GM12878 (cell line): ENCODE measurements at regions not wholly inside any gene's neighbourhood (a gene's known extent, or its start where the extent isn't known, plus 50 kb on each side); places are given as distances from the start of the nearest gene placed in this dataset.

ENCODE experiments used
- ATAC-seq: fragments of 200-7000 bp; cut with Tn5 transposase; 3 replicates; pipeline ENCODE4 v1.9.1; 2020; ENCODE audit warnings: mild to moderate bottlenecking, moderate library complexity
- BruUV-seq: library from RNA; stranded (reverse); fragments of 400-500 nt; replicated peaks from 2 replicates; lab custom pipeline; 2021; lab: Mats Ljungman, UMichigan
- CTCF ChIA-PET: fragments of 300-600 bp; sonication (Branson Sonifier 250); formaldehyde crosslinking; extraction: SDS; loops from one replicate; lab custom pipeline; 2021; ENCODE audit warnings: inconsistent platforms; lab: Yijun Ruan, JAX
- POLR2A ChIA-PET: fragments of 350-600 bp; formaldehyde crosslinking; extraction: SDS; loops from one replicate; lab custom pipeline; 2021; ENCODE audit warnings: inconsistent platforms; lab: Charles Lee
- RAD21 ChIA-PET: fragments of 300-600 bp; sonication (Branson Sonifier 250); formaldehyde crosslinking; loops from one replicate; lab custom pipeline; 2023; ENCODE audit warnings: antibody characterized with exemption; ENCODE audit not compliant: unreplicated experiment; lab: Charles Lee
- SMC1A ChIA-PET: fragments of 300-600 bp; sonication (Branson Sonifier 250); formaldehyde crosslinking; loops from one replicate; lab custom pipeline; 2023; ENCODE audit not compliant: unreplicated experiment, uncharacterized antibody; lab: Charles Lee
- DNase-seq: peaks from one replicate; pipeline ENCODE4 v3.0.0-alpha.2; 2011; ENCODE audit warnings: low read depth, low spot score
- FAIRE-seq: peaks from 3 replicates; lab custom pipeline; 2011; peaks lifted over from hg19 to GRCh38; lab: Jason Lieb, UNC
- H2AFZ ChIP-seq: 2 replicates; pipeline ENCODE4 v1.6.0; 2011; ENCODE audit warnings: low read depth, low read length, control low read depth; ENCODE audit not compliant: control insufficient read depth
- H3K27ac ChIP-seq: 2 replicates; pipeline ENCODE4 v1.5.1; 2011; ENCODE audit warnings: control low read depth; ENCODE audit not compliant: control insufficient read depth, insufficient read depth
- H3K27me3 ChIP-seq, 2 experiments: replicated peaks in 1 of 2; 2 replicates each; pipeline versions ENCODE4 v1.6.0 to v1.6.1; 2011; ENCODE audit warnings: low read length in 1 of 2; ENCODE audit not compliant: control insufficient read depth in 2 of 2, insufficient read depth in 2 of 2
- H3K36me3 ChIP-seq, 2 experiments: 2 replicates each; pipeline ENCODE4 v1.5.1; 2011; ENCODE audit warnings: low read length in 1 of 2; ENCODE audit not compliant: control insufficient read depth in 2 of 2, insufficient read depth in 2 of 2
- H3K4me1 ChIP-seq: 2 replicates; pipeline ENCODE4 v1.6.1; 2011; ENCODE audit warnings: mild to moderate bottlenecking, low read length, moderate library complexity, mixed read lengths; ENCODE audit not compliant: control insufficient read depth, insufficient read depth
- H3K4me2 ChIP-seq: 2 replicates; pipeline ENCODE4 v1.6.0; 2011; ENCODE audit warnings: control low read depth; ENCODE audit not compliant: control insufficient read depth, insufficient read depth
- H3K4me3 ChIP-seq: fragments of 200-600 bp; sonication (generic); 2 replicates; pipeline ENCODE4 v1.5.1; 2016
- H3K79me2 ChIP-seq: 2 replicates; pipeline ENCODE4 v1.6.0; 2011; ENCODE audit warnings: low read length; ENCODE audit not compliant: control insufficient read depth, insufficient read depth
- H3K9ac ChIP-seq: 2 replicates; pipeline ENCODE4 v1.8.0; 2011; ENCODE audit warnings: low read length, control low read depth, mixed read lengths; ENCODE audit not compliant: control insufficient read depth, insufficient read depth
- H3K9me3 ChIP-seq: replicated peaks from 3 replicates; pipeline ENCODE4 v1.5.1; 2011; ENCODE audit warnings: mild to moderate bottlenecking, low read length; ENCODE audit not compliant: control insufficient read depth, insufficient read depth
- H4K20me1 ChIP-seq: 2 replicates; pipeline ENCODE4 v1.6.0; 2011; ENCODE audit not compliant: control insufficient read depth, insufficient read depth
- BACH1 ChIP-seq: fragments of 450-650 bp; IDR thresholded peaks from 2 replicates; pipeline ENCODE4 v1.6.1; 2017; ENCODE audit warnings: mild to moderate bottlenecking, borderline replicate concordance
- BHLHE40 ChIP-seq, 2 experiments: fragments of 450-650 bp in 1 of 2; IDR thresholded peaks; 2 replicates each; pipeline ENCODE4 v1.6.1; 2011 to 2017; ENCODE audit warnings: low read depth in 2 of 2, borderline replicate concordance in 1 of 2, improper control_type of control experiment in 1 of 2, low read length in 1 of 2, mild to moderate bottlenecking in 1 of 2
- E2F8 ChIP-seq: fragments of 450-650 bp; IDR thresholded peaks from 2 replicates; pipeline ENCODE4 v1.6.1; 2018; ENCODE audit warnings: mild to moderate bottlenecking, low read depth, moderate library complexity; ENCODE audit not compliant: partially characterized antibody
- GABPA ChIP-seq: IDR thresholded peaks from 2 replicates; pipeline ENCODE4 v1.6.1; 2014; ENCODE audit warnings: antibody characterized with exemption, low read depth, mild to moderate bottlenecking, inconsistent platforms
- RAD51 ChIP-seq: fragments of 450-650 bp; IDR thresholded peaks from 2 replicates; pipeline ENCODE4 v1.6.1; 2016; ENCODE audit warnings: moderate library complexity, mild to moderate bottlenecking, inconsistent platforms
- SMC3 ChIP-seq: IDR thresholded peaks from 2 replicates; pipeline ENCODE4 v1.6.1; 2011; ENCODE audit warnings: low read length, improper control_type of control experiment, borderline replicate concordance
- SPI1 ChIP-seq: IDR thresholded peaks from 2 replicates; pipeline ENCODE4 v1.6.1; 2011; ENCODE audit warnings: low read depth, mild to moderate bottlenecking, low read length, moderate library complexity, borderline replicate concordance; ENCODE audit not compliant: insufficient read depth
- SRF ChIP-seq, 2 experiments: IDR thresholded peaks; 2 replicates each; pipeline ENCODE4 v1.6.1; 2011; ENCODE audit warnings: low read depth in 2 of 2, low read length in 2 of 2, mild to moderate bottlenecking in 1 of 2, moderate library complexity in 1 of 2
- TCF12 ChIP-seq: IDR thresholded peaks from 2 replicates; pipeline ENCODE4 v1.6.1; 2011; ENCODE audit warnings: low read depth, mild to moderate bottlenecking, low read length
- TCF3 ChIP-seq: IDR thresholded peaks from 2 replicates; pipeline ENCODE4 v1.6.1; 2012; ENCODE audit warnings: low read depth, mild to moderate bottlenecking, low read length, borderline replicate concordance; ENCODE audit not compliant: insufficient read depth
- WGBS: methylation state at CpG from one replicate; pipeline ENCODE4 v1.1.6; 2016; ENCODE audit warnings: low lambda C conversion rate; ENCODE audit not compliant: insufficient replicate concordance, insufficient coverage; ENCODE audit errors: missing lambda C conversion rate; 5-methylcytosine and 5-hydroxymethylcytosine counted together
- in situ Hi-C: fragments of 300-500 bp; cut with MboI; formaldehyde crosslinking; loops from 9 replicates; pipeline ENCODE4 v1.14.3; 2018; ENCODE audit warnings: mixed read lengths
- intact Hi-C: fragments of 100-400 bp; cut with micrococcal nuclease; formaldehyde crosslinking; loops from one replicate; pipeline ENCODE4 v1.14.2; 2022; ENCODE audit not compliant: unreplicated experiment
- TF ChIP-seq, protein P1 (sequence below): fragments of 450-650 bp; IDR thresholded peaks from 2 replicates; pipeline ENCODE4 v1.6.1; 2017; ENCODE audit warnings: mild to moderate bottlenecking, moderate library complexity
- TF ChIP-seq, protein P2 (sequence below): fragments of 450-650 bp; IDR thresholded peaks from 2 replicates; pipeline ENCODE4 v1.6.1; 2016; ENCODE audit warnings: mild to moderate bottlenecking

GRCh38 chr14:36075203-36075602 is 101.3 kb downstream of the PTCSC3 start:
- H3K27ac ChIP-seq, result no peak overlapping the region
- no peak overlapping the region for H3K9ac ChIP-seq
- no peak overlapping the region for H3K4me3 ChIP-seq
- FAIRE-seq (no peak), DNase-seq (no peak), ATAC-seq (no peak)
- in situ Hi-C loops, result no loop called here
- no peaks in the 10 kb centered on the region for H4K20me1 ChIP-seq
- H3K4me2 ChIP-seq, result no peak overlapping the region
- H3K4me1 ChIP-seq, result no peaks in the 10 kb centered on the region
- TF ChIP-seq, protein P1, sequence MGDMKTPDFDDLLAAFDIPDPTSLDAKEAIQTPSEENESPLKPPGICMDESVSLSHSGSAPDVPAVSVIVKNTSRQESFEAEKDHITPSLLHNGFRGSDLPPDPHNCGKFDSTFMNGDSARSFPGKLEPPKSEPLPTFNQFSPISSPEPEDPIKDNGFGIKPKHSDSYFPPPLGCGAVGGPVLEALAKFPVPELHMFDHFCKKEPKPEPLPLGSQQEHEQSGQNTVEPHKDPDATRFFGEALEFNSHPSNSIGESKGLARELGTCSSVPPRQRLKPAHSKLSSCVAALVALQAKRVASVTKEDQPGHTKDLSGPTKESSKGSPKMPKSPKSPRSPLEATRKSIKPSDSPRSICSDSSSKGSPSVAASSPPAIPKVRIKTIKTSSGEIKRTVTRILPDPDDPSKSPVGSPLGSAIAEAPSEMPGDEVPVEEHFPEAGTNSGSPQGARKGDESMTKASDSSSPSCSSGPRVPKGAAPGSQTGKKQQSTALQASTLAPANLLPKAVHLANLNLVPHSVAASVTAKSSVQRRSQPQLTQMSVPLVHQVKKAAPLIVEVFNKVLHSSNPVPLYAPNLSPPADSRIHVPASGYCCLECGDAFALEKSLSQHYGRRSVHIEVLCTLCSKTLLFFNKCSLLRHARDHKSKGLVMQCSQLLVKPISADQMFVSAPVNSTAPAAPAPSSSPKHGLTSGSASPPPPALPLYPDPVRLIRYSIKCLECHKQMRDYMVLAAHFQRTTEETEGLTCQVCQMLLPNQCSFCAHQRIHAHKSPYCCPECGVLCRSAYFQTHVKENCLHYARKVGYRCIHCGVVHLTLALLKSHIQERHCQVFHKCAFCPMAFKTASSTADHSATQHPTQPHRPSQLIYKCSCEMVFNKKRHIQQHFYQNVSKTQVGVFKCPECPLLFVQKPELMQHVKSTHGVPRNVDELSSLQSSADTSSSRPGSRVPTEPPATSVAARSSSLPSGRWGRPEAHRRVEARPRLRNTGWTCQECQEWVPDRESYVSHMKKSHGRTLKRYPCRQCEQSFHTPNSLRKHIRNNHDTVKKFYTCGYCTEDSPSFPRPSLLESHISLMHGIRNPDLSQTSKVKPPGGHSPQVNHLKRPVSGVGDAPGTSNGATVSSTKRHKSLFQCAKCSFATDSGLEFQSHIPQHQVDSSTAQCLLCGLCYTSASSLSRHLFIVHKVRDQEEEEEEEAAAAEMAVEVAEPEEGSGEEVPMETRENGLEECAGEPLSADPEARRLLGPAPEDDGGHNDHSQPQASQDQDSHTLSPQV, result no peak
- TF ChIP-seq TCF3, result no peak
- TF ChIP-seq SRF (IDR thresholded peaks at IDR 0.05; ENCODE audit: low read depth in 2 of 2, low read length in 2 of 2), result no peak
- no peak for TF ChIP-seq BHLHE40 (IDR thresholded peaks at IDR 0.05; ENCODE audit: borderline replicate concordance in 1 of 2, low read depth in 2 of 2, low read length in 1 of 2)
- no peak for TF ChIP-seq BACH1
- no peak for TF ChIP-seq SMC3
- TF ChIP-seq E2F8, result no peak
- no peak for TF ChIP-seq GABPA
- no peak for TF ChIP-seq TCF12
- TF ChIP-seq RAD51, result no peak
- TF ChIP-seq SPI1, result no peak
- TF ChIP-seq, protein P2, sequence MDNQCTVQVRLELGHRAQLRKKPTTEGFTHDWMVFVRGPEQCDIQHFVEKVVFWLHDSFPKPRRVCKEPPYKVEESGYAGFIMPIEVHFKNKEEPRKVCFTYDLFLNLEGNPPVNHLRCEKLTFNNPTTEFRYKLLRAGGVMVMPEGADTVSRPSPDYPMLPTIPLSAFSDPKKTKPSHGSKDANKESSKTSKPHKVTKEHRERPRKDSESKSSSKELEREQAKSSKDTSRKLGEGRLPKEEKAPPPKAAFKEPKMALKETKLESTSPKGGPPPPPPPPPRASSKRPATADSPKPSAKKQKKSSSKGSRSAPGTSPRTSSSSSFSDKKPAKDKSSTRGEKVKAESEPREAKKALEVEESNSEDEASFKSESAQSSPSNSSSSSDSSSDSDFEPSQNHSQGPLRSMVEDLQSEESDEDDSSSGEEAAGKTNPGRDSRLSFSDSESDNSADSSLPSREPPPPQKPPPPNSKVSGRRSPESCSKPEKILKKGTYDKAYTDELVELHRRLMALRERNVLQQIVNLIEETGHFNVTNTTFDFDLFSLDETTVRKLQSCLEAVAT, result no peak
- no TSS peak for BruUV-seq
- H2AFZ ChIP-seq, result no peak overlapping the region
- POLR2A ChIA-PET, result no interaction called here
- CTCF ChIA-PET, result no interaction called here
- SMC1A ChIA-PET, result no interaction called here
- H3K9me3 ChIP-seq, result no peaks in the 10 kb centered on the region; the same call in 2 of the 3 replicates
- H3K36me3 ChIP-seq, result no peaks in the 10 kb centered on the region
- 20% methylated on average over 7 of the region's 7 CpGs for WGBS
- intact Hi-C loops, result no loop called here
- H3K79me2 ChIP-seq, result no peaks in the 10 kb centered on the region
- RAD21 ChIA-PET, result no interaction called here
- no peaks in the 10 kb centered on the region for H3K27me3 ChIP-seq
